ENCODE measurements at regions not wholly inside any gene's neighbourhood (a gene's known extent, or its start where the extent isn't known, plus 50 kb on each side); places are given as distances from the start of the nearest gene placed in this dataset.

DNA sequence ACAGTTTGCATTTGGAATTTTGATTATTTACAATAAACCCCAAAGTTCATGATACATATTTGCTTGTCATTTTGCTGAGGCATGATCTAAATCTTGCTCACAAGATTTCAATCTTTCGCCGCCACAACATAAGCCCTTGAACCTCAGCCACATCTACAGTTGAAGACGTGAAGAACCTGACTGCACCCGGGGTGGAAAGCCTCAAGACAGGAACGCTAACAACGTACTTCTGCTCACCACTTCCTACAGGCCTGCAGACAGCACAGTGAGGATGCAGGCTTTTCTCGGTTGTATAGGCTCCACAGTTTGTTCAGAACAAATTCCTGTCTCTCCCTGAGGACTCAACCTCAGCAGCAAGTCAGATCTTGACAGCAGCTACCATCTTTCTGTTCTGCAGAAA is 393.8 kb upstream of the PRKCQ start:
- in situ Hi-C loops (cut with HindIII; ENCODE audit: low sequenced_read_pairs): no loop called here
- no peak overlapping the region for H3K4me3 ChIP-seq (ENCODE audit: low read depth, low read length)
- TF ChIP-seq, protein P1, sequence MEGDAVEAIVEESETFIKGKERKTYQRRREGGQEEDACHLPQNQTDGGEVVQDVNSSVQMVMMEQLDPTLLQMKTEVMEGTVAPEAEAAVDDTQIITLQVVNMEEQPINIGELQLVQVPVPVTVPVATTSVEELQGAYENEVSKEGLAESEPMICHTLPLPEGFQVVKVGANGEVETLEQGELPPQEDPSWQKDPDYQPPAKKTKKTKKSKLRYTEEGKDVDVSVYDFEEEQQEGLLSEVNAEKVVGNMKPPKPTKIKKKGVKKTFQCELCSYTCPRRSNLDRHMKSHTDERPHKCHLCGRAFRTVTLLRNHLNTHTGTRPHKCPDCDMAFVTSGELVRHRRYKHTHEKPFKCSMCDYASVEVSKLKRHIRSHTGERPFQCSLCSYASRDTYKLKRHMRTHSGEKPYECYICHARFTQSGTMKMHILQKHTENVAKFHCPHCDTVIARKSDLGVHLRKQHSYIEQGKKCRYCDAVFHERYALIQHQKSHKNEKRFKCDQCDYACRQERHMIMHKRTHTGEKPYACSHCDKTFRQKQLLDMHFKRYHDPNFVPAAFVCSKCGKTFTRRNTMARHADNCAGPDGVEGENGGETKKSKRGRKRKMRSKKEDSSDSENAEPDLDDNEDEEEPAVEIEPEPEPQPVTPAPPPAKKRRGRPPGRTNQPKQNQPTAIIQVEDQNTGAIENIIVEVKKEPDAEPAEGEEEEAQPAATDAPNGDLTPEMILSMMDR (IDR thresholded peaks at IDR 0.05; ENCODE audit: low read depth, low read length): no peak
- DNase-seq (ENCODE audit: low read depth, low spot score): no peak

DNA sequence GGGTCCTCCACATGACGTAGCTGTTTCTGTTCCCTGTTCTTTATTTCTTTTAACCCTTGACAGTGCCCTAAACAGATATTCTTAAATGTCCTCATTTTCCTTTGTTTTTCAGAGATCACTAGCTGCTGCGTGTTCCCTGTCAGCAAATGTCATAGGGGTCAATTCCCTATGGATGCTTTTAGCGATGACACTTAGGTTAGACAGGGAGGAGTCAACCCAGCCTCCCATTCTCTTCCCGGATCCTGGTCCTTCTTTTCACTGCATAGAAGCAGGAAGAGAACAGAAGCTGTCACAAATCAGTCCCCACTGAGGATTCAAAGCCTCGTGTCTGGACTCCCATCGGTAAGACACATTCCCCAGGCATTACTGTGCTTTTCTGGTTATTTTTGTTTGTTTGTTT is 392.1 kb upstream of the PRKCQ start:
- in situ Hi-C loops (cut with HindIII; ENCODE audit: low sequenced_read_pairs): no loop called here
- no peak for DNase-seq (ENCODE audit: low read depth, low spot score)
- TF ChIP-seq, protein P1 (IDR thresholded peaks at IDR 0.05; ENCODE audit: low read depth, low read length): no peak
- H3K4me3 ChIP-seq (ENCODE audit: low read depth, low read length): no peak overlapping the region

DNA sequence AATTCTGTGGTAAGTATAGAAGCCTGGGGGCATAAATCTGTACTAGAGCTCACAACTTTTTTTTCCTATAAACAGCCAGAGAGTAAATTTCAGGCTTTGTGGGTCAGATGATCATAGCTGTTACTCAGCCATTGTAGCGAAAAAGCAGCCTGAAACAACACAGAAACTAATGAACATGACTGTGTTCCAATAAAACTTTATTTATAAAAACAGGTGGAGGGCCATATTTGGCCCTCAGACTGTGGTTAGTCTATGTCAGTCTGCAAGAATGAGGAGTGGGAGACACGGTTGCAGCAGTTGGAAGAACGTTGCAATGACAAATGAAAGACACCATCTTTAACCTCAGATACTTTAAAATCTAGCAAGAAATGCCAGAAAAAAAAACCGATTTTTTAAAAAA is 389.6 kb upstream of the PRKCQ start:
- in situ Hi-C loops (cut with HindIII; ENCODE audit: low sequenced_read_pairs): no loop called here
- DNase-seq (ENCODE audit: low read depth, low spot score): no peak
- TF ChIP-seq, protein P1 (IDR thresholded peaks at IDR 0.05; ENCODE audit: low read depth, low read length): no peak
- H3K4me3 ChIP-seq (ENCODE audit: low read depth, low read length): no peak overlapping the region

DNA sequence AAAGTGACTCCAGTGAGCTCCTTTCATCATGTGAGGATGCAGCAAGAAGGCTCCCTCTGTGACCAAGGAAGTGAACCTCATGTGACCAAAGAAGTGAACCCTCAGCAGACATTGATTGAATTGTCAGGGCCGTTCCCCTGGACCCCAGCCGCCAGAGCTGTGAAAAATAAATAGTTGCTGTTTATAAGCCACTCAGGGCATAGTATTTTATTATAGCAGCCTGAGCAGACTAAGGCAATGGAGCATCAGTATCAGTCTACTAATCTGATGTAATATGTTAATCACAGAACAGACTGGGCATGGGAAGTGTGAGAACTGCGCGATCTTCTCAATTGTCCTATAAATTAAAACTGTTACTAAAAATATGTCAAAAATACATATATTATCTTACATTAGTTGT is 384.5 kb upstream of the PRKCQ start:
- TF ChIP-seq, protein P1 (IDR thresholded peaks at IDR 0.05; ENCODE audit: low read depth, low read length): no peak
- DNase-seq (ENCODE audit: low read depth, low spot score): no peak
- in situ Hi-C loops (cut with HindIII; ENCODE audit: low sequenced_read_pairs): no loop called here
- no peak overlapping the region for H3K4me3 ChIP-seq (ENCODE audit: low read depth, low read length)

DNA sequence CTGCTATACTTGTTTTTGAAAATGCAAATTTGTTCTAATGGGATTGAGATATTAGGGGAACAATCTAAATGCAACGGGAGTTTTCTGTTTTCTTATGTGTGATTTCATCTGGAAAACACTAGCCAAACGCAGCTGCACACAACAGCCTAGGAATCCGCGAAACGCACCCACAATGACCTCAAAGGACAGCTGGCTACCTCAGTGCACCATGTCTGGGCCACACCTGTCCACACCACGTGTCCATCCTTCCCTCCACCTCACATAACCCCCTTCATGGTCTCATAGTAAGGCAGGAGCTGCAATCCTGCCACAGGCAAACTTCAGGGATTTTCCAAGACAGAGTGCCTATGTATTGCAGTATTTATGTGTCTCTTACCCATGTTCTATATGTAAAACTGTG is 382.5 kb upstream of the PRKCQ start:
- no peak overlapping the region for H3K4me3 ChIP-seq (ENCODE audit: low read depth, low read length)
- in situ Hi-C loops (cut with HindIII; ENCODE audit: low sequenced_read_pairs): no loop called here
- no peak for DNase-seq (ENCODE audit: low read depth, low spot score)
- TF ChIP-seq, protein P1 (IDR thresholded peaks at IDR 0.05; ENCODE audit: low read depth, low read length): no peak

DNA sequence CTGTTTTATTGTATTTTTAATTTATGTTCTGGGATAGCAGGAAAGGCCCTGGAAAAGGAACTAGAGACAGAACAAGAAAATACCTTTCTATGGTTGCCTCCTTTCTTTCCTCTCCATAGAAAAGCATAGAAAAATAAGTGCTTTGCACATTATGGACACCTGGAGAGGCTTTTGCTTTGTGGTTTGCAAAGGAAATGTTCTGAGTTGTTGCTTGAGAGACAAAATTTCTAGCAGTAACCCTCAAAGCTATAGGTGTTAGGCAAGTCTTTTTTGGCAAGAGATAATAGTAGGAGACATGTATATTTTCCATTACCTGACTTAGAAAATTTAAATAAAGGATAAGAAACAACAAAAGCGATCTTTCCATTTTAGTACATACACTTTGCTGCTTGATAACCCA is 378.6 kb upstream of the PRKCQ start:
- TF ChIP-seq, protein P1 (IDR thresholded peaks at IDR 0.05; ENCODE audit: low read depth, low read length): no peak
- no peak for DNase-seq (ENCODE audit: low read depth, low spot score)
- in situ Hi-C loops (cut with HindIII; ENCODE audit: low sequenced_read_pairs): no loop called here
- no peak overlapping the region for H3K4me3 ChIP-seq (ENCODE audit: low read depth, low read length)

DNA sequence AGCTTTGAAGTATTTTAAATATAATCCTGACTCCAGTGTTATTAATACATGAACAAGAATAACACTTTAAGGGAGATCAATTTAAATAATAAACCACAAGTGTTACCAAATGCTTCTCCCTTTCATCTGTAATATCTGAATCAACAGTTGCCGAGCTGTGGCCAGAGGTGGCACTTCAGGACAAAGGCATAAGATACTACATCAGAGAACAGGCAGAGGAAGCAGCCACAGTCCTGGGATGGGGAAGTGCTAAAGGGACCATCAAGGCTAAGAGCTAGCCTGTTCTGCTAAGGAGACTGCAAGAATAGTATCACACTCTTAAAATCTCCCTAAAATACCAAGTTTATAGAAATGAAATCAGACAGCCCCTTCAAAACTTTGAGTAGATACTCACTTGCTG is 378.2 kb upstream of the PRKCQ start:
- H3K4me3 ChIP-seq (ENCODE audit: low read depth, low read length): no peak overlapping the region
- no peak for DNase-seq (ENCODE audit: low read depth, low spot score)
- TF ChIP-seq, protein P1 (IDR thresholded peaks at IDR 0.05; ENCODE audit: low read depth, low read length): no peak
- in situ Hi-C loops (cut with HindIII; ENCODE audit: low sequenced_read_pairs): no loop called here

Measured in astrocyte of the spinal cord (primary cell).